Caki2 (cell line): ENCODE measurements at regions not wholly inside any gene's neighbourhood (a gene's known extent, or its start where the extent isn't known, plus 50 kb on each side); places are given as distances from the start of the nearest gene placed in this dataset.

Experiments
- DNase-seq: peaks from one replicate; pipeline ENCODE4 v3.0.0-alpha.2; 2015; ENCODE audit warnings: low read depth
- in situ Hi-C: cut with HindIII; loops from 2 replicates; pipeline ENCODE4 v1.10.0; 2016; ENCODE audit warnings: low sequenced_read_pairs, low pct_unique_long_range_greater_than_20kb, mixed read lengths

GRCh38 chr13:108575430-108575829 is 54.0 kb upstream of the MYO16 start:
- in situ Hi-C loops, result no loop called here
- DNase-seq, result no peak
